ENCODE measurements at regions not wholly inside any gene's neighbourhood (a gene's known extent, or its start where the extent isn't known, plus 50 kb on each side); places are given as distances from the start of the nearest gene placed in this dataset.

- Histone ChIP-seq H3K36me3 (ENCODE audit: control insufficient read depth, insufficient read depth, low read length) (no peaks in the 10 kb centered on the region), H3K27me3 (ENCODE audit: control insufficient read depth, insufficient read depth, low read length) (no peaks in the 10 kb centered on the region), H3K27ac (ENCODE audit: low read length) (no peak overlapping the region), H3K4me1 (ENCODE audit: control insufficient read depth, insufficient read depth, low read length) (no peaks in the 10 kb centered on the region), H3K9me3 (ENCODE audit: control insufficient read depth, insufficient read depth, low read depth, low read length) (no peaks in the 10 kb centered on the region), H3K4me3 (ENCODE audit: low read depth in 2 of 2, low read length in 2 of 2) (no peak overlapping the region)
- BruUV-seq (replicated peaks) = no TSS peak
- no peak for ATAC-seq
- ChIA-PET POLR2A (no interaction called here), CTCF (no interaction called here)
- in situ Hi-C loops (cut with HindIII; ENCODE audit: low pct_unique_long_range_greater_than_20kb, low sequenced_read_pairs) (no loop called here), intact Hi-C loops (cut with micrococcal nuclease; ENCODE audit: unreplicated experiment) (no loop called here)
- TF ChIP-seq SIN3A (IDR thresholded peaks at IDR 0.05; ENCODE audit: borderline replicate concordance, insufficient read depth, low read depth, low read length) (no peak), REST (IDR thresholded peaks at IDR 0.05; ENCODE audit: insufficient read depth in 1 of 2, low read depth in 2 of 2, low read length in 1 of 2) (no peak), CTCF (IDR thresholded peaks at IDR 0.05) (no peak), POLR2AphosphoS5 (IDR thresholded peaks at IDR 0.05; ENCODE audit: low read depth, low read length) (no peak), TCF7L2 (IDR thresholded peaks at IDR 0.05; ENCODE audit: low read depth, low read length) (no peak)
- DNase-seq (ENCODE audit: low read depth, low spot score) = no peak
Observed at GRCh38 chr18:28390022-28390421, 213.1 kb upstream of the CDH2 start.

GRCh38 chr18:28382215-28382879, 205.4 kb upstream of the CDH2 start:
- DNase-seq (ENCODE audit: low read depth, low spot score) = no peak
- CTCF ChIA-PET = no interaction called here
- TF ChIP-seq POLR2AphosphoS5 (IDR thresholded peaks at IDR 0.05; ENCODE audit: low read depth, low read length) = no peak
- TF ChIP-seq SIN3A (IDR thresholded peaks at IDR 0.05; ENCODE audit: borderline replicate concordance, insufficient read depth, low read depth, low read length) = no peak
- no peak for TF ChIP-seq CTCF (IDR thresholded peaks at IDR 0.05)
- TF ChIP-seq TCF7L2 (IDR thresholded peaks at IDR 0.05; ENCODE audit: low read depth, low read length) = no peak
- no peak for TF ChIP-seq REST (IDR thresholded peaks at IDR 0.05; ENCODE audit: insufficient read depth in 1 of 2, low read depth in 2 of 2, low read length in 1 of 2)
- no peak for ATAC-seq
- Histone ChIP-seq H3K4me1 (ENCODE audit: control insufficient read depth, insufficient read depth, low read length) (no peaks in the 10 kb centered on the region), H3K9me3 (ENCODE audit: control insufficient read depth, insufficient read depth, low read depth, low read length) (no peaks in the 10 kb centered on the region), H3K36me3 (ENCODE audit: control insufficient read depth, insufficient read depth, low read length) (no peaks in the 10 kb centered on the region), H3K27me3 (ENCODE audit: control insufficient read depth, insufficient read depth, low read length) (no peaks in the 10 kb centered on the region), H3K27ac (ENCODE audit: low read length) (no peak overlapping the region), H3K4me3 (ENCODE audit: low read depth in 2 of 2, low read length in 2 of 2) (no peak overlapping the region)
- POLR2A ChIA-PET = no interaction called here
- in situ Hi-C loops (cut with HindIII; ENCODE audit: low pct_unique_long_range_greater_than_20kb, low sequenced_read_pairs) (no loop called here), intact Hi-C loops (cut with micrococcal nuclease; ENCODE audit: unreplicated experiment) (no loop called here)
- BruUV-seq (replicated peaks) = no TSS peak

Measured in Panc1 (cell line).